Panc1 (cell line): ENCODE measurements at regions not wholly inside any gene's neighbourhood (a gene's known extent, or its start where the extent isn't known, plus 50 kb on each side); places are given as distances from the start of the nearest gene placed in this dataset.

ENCODE experiments used
- ATAC-seq: fragments of 200-7000 bp; cut with Tn5 transposase; 2 replicates; pipeline ENCODE4 v1.9.1; 2020; ENCODE audit warnings: mild to moderate bottlenecking, moderate library complexity
- BruUV-seq: library from RNA; stranded (reverse); fragments of 400-500 nt; replicated peaks from 2 replicates; lab custom pipeline; 2021; lab: Mats Ljungman, UMichigan
- CTCF ChIA-PET: fragments of 300-600 bp; sonication (Branson Sonifier 250); formaldehyde crosslinking; loops from one replicate; lab custom pipeline; 2022; ENCODE audit warnings: antibody characterized with exemption; lab: Charles Lee
- POLR2A ChIA-PET: fragments of 300-600 bp; sonication (Branson Sonifier 250); formaldehyde crosslinking; loops from one replicate; lab custom pipeline; 2022; ENCODE audit warnings: antibody characterized with exemption; lab: Charles Lee
- DNase-seq: peaks from one replicate; pipeline ENCODE4 v3.0.0-alpha.2; 2010; ENCODE audit warnings: low read depth, low spot score
- H3K27ac ChIP-seq: 2 replicates; pipeline ENCODE4 v1.5.1; 2011; ENCODE audit warnings: mild to moderate bottlenecking, low read length, inconsistent platforms
- H3K27me3 ChIP-seq: fragments of 200-500 bp; sonication (Bioruptor generic); 2 replicates; pipeline ENCODE4 v1.6.0; 2014; ENCODE audit warnings: low read length, inconsistent platforms; ENCODE audit not compliant: control insufficient read depth, insufficient read depth
- H3K36me3 ChIP-seq: fragments of 200-500 bp; sonication (Bioruptor generic); 2 replicates; pipeline ENCODE4 v1.5.1; 2014; ENCODE audit warnings: inconsistent platforms, mild to moderate bottlenecking, low read length, moderate library complexity; ENCODE audit not compliant: control insufficient read depth, insufficient read depth
- H3K4me1 ChIP-seq: 2 replicates; pipeline ENCODE4 v1.5.1; 2011; ENCODE audit warnings: inconsistent platforms, mild to moderate bottlenecking, low read length, moderate library complexity; ENCODE audit not compliant: control insufficient read depth, insufficient read depth
- H3K4me3 ChIP-seq, 2 experiments: 2 replicates each; pipeline ENCODE4 v1.5.1; 2011 to 2012; ENCODE audit warnings: low read depth in 2 of 2, low read length in 2 of 2, mild to moderate bottlenecking in 2 of 2, inconsistent platforms in 1 of 2, moderate library complexity in 1 of 2
- H3K9me3 ChIP-seq: fragments of 200-500 bp; sonication (Bioruptor generic); 2 replicates; pipeline ENCODE4 v1.5.1; 2014; ENCODE audit warnings: low read depth, mild to moderate bottlenecking, inconsistent platforms, low read length, moderate library complexity; ENCODE audit not compliant: control insufficient read depth, insufficient read depth
- POLR2AphosphoS5 ChIP-seq: IDR thresholded peaks from 2 replicates; pipeline ENCODE4 v1.6.1; 2012; ENCODE audit warnings: mild to moderate bottlenecking, low read depth, low read length, moderate library complexity
- SIN3A ChIP-seq: IDR thresholded peaks from 2 replicates; pipeline ENCODE4 v1.6.1; 2012; ENCODE audit warnings: low read depth, mild to moderate bottlenecking, low read length, moderate library complexity, borderline replicate concordance; ENCODE audit not compliant: insufficient read depth
- TCF7L2 ChIP-seq: IDR thresholded peaks from 2 replicates; pipeline ENCODE4 v1.6.1; 2011; ENCODE audit warnings: mild to moderate bottlenecking, low read depth, low read length, inconsistent platforms
- in situ Hi-C: cut with HindIII; loops from 2 replicates; pipeline ENCODE4 v1.10.0; 2016; ENCODE audit warnings: low sequenced_read_pairs, low pct_unique_long_range_greater_than_20kb
- intact Hi-C: fragments of 100-400 bp; cut with micrococcal nuclease; formaldehyde crosslinking; loops from one replicate; pipeline ENCODE4 v1.10.0; 2022; ENCODE audit not compliant: unreplicated experiment
- TF ChIP-seq, protein P1 (sequence below), 2 experiments: IDR thresholded peaks; 2 replicates each; pipeline ENCODE4 v1.6.1; 2011 to 2012; ENCODE audit warnings: low read depth in 2 of 2, control low read depth in 1 of 2, low read length in 1 of 2, mild to moderate bottlenecking in 1 of 2, moderate library complexity in 1 of 2; ENCODE audit not compliant: insufficient read depth in 1 of 2
- TF ChIP-seq, protein P2 (sequence below): fragments of 450-650 bp; IDR thresholded peaks from 2 replicates; pipeline ENCODE4 v1.5.1; 2017; ENCODE audit warnings: mild to moderate bottlenecking

DNA sequence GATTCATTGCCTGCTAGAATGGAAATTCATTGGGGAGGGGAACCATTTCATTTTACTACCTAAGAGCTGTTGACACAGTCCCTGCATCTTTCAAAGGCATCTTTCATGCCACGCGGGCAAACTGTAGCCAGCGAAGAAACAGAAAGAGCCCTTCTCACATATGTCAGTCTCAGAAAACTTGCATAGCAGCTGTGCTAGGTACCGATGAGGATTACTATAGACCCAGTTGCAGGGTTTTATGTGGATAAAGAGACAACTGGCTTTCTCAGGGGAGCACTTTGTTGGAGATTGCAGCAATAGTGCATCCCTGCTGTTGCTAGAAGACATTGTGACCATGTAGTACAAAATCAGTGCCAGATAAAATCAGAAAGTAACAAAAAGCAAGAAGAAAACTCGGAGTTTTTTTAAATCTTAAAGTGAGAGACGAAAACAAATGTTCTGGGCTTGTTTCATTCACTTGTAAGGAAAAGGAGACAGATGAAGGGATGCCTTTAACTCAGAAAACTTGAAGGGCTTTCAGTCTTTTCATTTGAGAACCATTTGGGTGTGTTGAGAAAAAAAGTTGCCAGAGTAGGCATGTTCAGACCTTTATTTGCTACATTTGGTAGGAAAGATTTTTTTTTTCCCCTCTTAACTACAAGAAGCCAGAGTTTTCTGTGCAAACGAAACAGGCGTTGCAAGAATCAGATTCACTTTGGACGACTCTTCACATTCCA, 804.1 kb downstream of the USP25 start:
- BruUV-seq, result no TSS peak
- ATAC-seq, result no peak
- H3K27ac ChIP-seq, result no peak overlapping the region
- TF ChIP-seq SIN3A (no peak), POLR2AphosphoS5 (no peak), TCF7L2 (no peak)
- TF ChIP-seq, protein P1, sequence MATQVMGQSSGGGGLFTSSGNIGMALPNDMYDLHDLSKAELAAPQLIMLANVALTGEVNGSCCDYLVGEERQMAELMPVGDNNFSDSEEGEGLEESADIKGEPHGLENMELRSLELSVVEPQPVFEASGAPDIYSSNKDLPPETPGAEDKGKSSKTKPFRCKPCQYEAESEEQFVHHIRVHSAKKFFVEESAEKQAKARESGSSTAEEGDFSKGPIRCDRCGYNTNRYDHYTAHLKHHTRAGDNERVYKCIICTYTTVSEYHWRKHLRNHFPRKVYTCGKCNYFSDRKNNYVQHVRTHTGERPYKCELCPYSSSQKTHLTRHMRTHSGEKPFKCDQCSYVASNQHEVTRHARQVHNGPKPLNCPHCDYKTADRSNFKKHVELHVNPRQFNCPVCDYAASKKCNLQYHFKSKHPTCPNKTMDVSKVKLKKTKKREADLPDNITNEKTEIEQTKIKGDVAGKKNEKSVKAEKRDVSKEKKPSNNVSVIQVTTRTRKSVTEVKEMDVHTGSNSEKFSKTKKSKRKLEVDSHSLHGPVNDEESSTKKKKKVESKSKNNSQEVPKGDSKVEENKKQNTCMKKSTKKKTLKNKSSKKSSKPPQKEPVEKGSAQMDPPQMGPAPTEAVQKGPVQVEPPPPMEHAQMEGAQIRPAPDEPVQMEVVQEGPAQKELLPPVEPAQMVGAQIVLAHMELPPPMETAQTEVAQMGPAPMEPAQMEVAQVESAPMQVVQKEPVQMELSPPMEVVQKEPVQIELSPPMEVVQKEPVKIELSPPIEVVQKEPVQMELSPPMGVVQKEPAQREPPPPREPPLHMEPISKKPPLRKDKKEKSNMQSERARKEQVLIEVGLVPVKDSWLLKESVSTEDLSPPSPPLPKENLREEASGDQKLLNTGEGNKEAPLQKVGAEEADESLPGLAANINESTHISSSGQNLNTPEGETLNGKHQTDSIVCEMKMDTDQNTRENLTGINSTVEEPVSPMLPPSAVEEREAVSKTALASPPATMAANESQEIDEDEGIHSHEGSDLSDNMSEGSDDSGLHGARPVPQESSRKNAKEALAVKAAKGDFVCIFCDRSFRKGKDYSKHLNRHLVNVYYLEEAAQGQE (IDR thresholded peaks at IDR 0.05; ENCODE audit: insufficient read depth in 1 of 2, low read depth in 2 of 2, low read length in 1 of 2), result no peak
- TF ChIP-seq, protein P2, sequence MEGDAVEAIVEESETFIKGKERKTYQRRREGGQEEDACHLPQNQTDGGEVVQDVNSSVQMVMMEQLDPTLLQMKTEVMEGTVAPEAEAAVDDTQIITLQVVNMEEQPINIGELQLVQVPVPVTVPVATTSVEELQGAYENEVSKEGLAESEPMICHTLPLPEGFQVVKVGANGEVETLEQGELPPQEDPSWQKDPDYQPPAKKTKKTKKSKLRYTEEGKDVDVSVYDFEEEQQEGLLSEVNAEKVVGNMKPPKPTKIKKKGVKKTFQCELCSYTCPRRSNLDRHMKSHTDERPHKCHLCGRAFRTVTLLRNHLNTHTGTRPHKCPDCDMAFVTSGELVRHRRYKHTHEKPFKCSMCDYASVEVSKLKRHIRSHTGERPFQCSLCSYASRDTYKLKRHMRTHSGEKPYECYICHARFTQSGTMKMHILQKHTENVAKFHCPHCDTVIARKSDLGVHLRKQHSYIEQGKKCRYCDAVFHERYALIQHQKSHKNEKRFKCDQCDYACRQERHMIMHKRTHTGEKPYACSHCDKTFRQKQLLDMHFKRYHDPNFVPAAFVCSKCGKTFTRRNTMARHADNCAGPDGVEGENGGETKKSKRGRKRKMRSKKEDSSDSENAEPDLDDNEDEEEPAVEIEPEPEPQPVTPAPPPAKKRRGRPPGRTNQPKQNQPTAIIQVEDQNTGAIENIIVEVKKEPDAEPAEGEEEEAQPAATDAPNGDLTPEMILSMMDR, result no peak
- CTCF ChIA-PET, result no interaction called here
- no peaks in the 10 kb centered on the region for H3K36me3 ChIP-seq
- intact Hi-C loops (no loop called here), in situ Hi-C loops (no loop called here)
- no peaks in the 10 kb centered on the region for H3K4me1 ChIP-seq
- peak overlapping the region in 1 of 2 experiments; percentile 7; a peak in 1 of 4 replicates for H3K4me3 ChIP-seq
- no peaks in the 10 kb centered on the region for H3K9me3 ChIP-seq
- POLR2A ChIA-PET, result no interaction called here
- DNase-seq, result no peak
- no peaks in the 10 kb centered on the region for H3K27me3 ChIP-seq

DNA sequence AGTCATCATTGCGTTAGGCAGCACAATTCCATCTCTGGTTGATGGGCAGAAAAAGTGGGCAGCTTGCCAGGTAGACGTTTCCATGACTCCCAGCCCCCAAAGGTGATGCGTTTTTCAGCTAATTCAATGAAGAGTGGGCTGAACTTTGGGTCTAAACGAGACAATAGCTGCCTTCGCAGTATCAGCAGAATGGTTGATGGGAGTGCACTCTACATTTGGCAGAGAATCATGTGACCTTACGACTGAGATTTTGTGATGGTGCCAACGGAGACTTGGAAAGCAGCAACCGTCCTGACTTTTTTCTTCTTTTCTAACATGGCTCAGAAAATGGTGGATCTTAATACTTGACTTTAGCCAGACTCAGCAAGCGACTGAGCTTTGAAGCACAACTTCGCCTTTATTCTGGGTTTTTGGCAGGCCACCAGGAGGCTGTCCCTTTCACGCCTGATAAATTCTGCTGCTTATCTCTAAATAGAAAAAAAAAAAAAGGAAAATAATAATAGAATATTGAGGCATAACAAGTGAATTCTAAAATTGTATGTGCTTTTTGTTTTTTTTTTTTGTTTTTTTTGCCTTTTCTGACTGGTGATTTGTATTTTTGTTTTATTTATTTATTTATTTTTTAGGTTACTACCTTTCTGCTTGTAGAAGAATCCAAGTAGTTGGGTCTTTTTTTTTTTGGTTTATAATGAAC, 804.8 kb downstream of the USP25 start:
- TF ChIP-seq, protein P1 (IDR thresholded peaks at IDR 0.05; ENCODE audit: insufficient read depth in 1 of 2, low read depth in 2 of 2, low read length in 1 of 2), result no peak
- TF ChIP-seq SIN3A (no peak), POLR2AphosphoS5 (no peak), TCF7L2 (no peak)
- TF ChIP-seq, protein P2, result no peak
- POLR2A ChIA-PET, result no interaction called here
- Histone ChIP-seq H3K9me3 (no peaks in the 10 kb centered on the region), H3K27ac (no peak overlapping the region), H3K4me3 (peak overlapping the region in 1 of 2 experiments; percentile 7; a peak in 1 of 4 replicates), H3K27me3 (no peaks in the 10 kb centered on the region), H3K36me3 (no peaks in the 10 kb centered on the region), H3K4me1 (no peaks in the 10 kb centered on the region)
- DNase-seq, result no peak
- BruUV-seq, result no TSS peak
- in situ Hi-C loops (no loop called here), intact Hi-C loops (no loop called here)
- CTCF ChIA-PET, result no interaction called here
- no peak for ATAC-seq
